Superior temporal gyrus (tissue), 1 donor: ENCODE measurements at regions not wholly inside any gene's neighbourhood (a gene's known extent, or its start where the extent isn't known, plus 50 kb on each side); places are given as distances from the start of the nearest gene placed in this dataset.
"Not testable (repeated sequence)": the region's sequence is repeated elsewhere in the genome, so short reads cannot be mapped to it uniquely, and the experiment has no call there.

Source experiments
- DNase-seq: peaks from one replicate; pipeline ENCODE4 v3.0.0-alpha.2; 2016; ENCODE audit errors: extremely low spot score

DNA sequence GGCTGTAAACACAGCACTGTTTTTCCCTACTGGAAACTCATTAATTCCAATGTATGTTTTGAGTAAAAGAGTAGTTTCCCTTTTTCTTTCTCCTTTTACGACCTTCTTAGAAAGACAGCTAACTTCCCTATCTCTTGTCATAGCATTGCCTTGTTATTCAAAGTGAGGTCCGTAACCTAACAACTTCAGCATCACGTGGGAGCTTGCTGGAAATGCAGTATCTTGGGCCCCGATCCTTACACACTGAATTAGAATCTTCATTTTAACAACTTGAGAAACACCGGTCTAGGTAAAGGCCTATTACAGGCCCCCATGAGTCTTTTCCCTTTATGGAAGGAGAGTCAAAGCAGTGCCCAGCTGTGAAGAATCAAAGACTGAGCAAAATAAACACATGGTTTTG is 230.7 kb upstream of the PRKD1 start:
- DNase-seq: no peak

DNA sequence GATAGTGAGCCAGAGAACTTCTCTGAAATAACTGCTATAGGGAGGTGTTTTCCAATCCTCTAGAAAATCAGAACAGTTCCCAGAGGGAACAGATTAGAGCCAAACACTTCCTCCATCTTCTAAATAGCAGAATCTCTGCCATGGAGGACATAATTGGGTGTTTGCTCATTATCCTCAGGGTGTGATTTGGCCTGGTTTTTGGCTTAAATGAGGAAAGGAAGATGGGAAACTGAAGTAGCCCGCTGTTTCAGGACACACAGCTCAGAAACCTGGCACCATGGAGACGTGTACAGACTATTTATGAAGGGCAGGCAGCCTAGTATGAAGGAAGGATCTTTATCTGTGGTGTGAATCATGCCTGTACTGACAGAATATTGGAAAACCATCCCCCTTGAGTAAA is 231.7 kb upstream of the PRKD1 start:
- peak; percentile 42 for DNase-seq

DNA sequence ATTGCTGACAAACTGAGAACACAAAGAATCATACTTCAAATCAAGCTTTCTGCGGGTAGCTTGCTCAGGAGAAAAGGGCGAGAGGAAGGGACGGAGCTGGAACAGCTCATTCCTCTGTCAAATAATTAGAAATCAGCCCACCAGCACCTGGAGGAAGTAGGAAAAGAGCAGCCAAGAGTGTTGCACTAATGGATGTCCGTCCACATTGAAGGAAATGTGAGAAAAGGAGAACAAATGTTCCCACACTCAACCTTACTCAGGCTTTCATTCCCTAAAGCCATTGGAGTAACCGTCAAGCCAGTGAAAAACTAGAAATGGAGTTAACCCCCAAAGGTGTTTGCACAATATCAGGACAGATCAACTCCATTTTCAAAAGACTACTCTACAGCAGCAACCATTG is 233.0 kb upstream of the PRKD1 start:
- no peak for DNase-seq

DNA sequence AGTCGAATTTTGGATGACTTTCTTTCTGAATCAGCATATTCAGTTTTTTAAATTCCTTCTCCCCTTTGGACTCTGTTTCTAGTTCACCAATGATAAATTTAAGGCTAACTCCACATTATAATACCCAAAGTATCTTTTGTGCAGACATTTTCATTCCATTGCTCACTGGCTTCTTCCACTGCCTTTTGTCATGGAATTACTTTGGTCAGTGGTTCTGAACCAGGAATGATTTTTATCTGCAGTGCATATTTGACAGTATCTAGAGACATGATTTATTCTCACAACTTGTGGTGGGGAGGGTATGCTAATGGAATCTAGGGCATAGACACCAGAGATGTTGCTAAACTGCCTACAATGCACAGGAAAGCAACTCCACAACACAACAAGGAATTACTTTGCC is 234.4 kb upstream of the PRKD1 start:
- DNase-seq: no peak

DNA sequence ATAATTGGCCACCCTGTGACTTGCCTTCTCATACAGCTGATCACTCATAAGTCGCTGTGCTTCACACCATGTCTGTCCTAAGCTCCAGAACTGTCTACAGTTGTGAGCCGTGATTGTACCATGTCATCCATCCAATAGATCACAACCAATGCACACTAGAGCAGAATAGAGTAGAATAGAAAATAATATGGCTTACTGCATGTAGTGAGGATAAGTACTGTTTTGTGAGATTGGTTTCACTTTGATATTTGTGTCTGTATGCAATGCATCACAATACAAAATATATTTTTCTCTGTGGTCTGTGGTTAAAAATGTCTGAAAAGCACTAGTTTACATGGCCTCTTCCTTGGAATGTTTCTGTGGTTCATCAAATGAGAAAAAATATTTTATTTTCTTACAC is 237.6 kb upstream of the PRKD1 start:
- DNase-seq: no peak

DNA sequence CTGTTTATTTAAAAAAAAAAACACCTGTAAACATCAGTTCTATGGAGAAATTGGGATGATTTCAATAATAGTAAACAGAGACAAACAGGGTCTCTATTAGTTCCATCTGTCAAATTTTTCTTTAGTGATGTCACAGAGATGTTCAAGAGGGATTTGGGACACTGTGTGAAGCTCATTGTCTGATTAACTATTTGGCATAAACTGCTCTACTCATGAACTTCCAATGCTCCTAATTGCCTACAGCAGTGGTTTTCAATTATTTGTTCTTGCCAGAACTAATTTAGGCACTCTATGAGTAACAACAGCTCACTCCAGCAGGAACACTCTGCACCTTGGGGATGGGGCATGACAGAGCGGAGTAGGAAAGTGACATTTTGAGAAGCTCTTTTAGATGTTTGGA is 250.1 kb upstream of the PRKD1 start:
- DNase-seq: no peak

DNA sequence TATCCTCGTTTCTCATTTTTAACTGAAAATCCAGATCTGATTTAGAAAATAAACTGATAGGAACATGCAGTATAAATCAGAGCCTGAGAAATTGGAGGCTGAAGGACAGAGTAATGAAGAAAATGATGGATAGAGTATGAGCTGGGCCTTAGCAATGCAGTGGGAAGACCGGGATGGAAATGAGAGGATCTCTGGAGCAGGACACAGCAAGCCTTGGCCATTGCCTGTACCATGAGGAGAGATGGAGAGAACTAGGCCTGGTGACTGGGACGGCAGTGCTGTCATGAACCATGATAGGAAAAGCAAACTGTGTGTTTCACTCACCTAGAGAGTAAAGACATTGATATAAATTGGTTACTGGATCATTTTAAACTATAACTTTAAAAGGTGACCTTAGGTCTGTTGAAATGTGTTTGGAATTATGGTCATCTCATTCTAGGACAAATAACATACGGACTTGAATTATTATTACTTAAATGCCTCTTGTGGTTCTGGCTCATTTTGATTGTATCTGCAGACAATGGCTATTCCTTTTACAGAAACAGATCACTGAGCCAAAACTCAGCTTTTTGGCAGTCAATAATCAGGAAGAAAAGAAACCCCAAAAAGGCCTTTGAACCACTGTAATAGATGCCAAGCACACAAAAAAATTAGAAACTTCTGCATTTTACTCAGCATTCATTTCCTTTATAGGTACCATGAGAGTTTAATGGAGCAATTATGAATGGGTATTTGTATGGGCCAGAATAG is 251.9 kb upstream of the PRKD1 start:
- no peak for DNase-seq

DNA sequence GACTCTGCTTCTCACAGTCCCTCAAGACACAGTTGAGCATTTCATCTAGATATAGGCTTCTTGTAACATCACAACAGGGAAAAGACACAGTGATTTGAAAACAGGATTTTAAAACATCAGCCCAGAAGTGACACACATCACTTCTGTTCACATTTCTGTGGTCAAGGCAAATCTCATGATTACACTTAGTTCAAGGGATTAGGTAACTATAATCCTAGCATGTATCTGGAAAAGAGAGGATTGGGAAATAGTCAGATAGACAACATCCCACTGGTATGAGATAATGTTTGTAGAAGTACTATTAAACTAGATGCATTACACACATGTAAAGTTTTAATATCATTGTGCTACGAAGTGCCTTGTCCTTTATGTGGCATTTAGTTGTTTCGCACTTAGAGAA is 252.6 kb upstream of the PRKD1 start:
- DNase-seq: no peak

DNA sequence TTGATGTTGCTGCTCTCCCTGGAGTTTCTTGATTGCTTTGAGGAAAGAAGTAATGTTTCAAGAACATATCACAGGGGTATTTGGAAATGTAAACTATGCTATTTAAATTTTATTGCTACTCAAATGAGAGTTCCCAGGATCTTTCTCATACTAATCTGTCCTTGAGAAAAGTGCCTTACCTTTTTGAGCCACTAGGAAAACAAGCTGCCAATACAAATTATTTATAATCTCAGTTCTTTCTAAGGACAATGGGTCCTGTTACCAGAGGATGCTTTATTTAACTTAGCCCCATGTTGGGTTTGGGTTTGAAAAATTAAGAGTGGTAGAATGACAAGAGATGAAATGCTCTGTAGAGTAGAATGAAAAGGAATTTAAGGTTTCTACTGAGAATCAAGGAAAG is 258.2 kb upstream of the PRKD1 start:
- no peak for DNase-seq

DNA sequence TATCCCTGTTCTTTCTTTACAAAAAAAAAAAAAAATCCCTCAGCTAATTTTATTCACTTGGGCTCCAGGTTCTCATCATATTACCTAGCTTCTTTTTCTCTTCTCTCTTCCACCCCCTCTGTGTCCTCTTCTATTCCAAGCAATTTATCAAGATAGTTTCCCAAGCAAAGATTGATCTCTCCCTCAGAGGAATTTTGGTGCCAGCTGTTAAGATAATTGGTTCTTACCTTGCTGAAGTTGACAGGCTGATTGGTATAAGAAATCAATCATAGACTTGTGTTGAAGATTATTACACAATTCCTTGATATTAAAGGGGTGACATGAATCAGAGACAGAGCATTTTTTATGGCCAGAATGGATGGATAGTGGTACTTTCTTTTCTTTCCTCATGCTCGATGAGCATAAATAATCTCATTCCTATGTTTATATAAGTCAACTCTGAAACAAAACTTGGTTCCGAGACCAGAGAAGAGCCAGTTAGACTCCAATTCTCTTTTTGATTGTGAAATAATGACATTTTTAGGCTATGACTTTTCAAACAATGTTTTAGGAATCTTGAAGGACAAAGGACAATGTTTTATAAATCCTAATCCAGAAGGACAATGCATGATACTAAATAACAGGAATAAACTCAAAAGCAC is 264.1 kb upstream of the PRKD1 start:
- no peak for DNase-seq

DNA sequence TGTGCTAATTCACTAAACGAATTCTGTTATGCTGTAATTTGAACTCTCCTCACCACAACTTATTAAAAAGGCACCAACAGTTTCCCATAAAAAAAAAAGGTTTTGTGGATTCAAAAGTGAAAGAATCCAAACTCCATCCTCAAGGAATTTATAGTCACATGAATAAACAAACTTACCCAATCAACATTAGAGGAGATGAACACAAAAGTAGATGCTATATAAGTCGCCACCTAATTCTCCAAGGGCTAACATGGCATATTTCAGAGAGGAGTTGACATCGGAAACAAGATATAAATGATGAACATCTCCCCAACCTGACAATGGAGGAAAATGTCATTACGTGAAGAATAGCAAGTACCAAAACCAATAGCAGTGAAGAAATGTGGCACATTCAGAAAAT is 265.5 kb upstream of the PRKD1 start:
- no peak for DNase-seq

DNA sequence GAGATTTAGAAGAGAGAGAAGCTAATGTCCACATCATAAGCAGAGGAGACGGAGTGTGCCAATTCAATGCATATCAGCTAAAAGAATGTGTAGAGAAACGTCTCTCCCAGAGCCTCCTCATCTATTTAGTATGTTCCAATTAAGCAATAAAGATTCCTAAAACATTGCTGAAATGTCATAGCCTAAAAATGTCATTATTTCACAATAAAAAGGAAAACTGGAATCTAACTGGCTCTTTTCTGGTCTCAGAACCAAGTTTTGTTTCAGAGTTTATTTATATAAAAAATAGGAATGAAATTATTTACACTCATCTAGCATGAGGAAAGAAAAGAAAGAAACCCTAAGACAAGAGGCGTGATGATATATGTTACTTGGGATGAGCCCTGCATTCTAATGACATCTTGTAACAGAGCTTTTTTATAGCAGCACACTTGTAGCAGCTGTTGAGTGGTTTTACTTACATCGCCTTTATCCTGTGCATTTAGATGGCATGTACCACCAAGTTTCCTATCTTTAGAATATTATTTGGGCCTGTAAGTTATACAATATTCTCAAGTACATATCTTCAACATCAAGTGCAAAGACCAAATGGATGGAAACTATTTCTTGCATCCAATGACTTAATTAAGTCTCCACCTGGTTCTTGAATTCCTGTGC is 266.3 kb upstream of the PRKD1 start:
- peak; percentile 42 for DNase-seq

DNA sequence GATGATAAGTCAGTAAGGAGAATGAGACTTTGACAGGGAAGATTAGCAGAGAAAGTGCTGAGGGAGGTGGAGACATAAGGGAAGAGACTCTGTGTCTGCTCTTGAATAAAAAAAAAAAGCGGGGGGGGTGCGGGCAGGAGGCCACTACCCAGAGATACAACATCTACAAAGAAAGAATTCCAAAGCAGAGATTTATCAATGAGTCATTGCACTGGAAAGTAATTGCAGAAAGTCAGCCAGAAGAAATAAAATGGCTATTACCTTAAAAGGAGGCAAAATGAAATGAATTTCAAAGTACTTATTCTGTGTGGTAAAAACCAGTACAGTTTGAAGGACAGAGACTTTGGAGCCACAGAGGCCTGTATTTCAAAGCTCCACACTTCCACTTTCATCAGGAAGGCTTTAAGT is 267.1 kb upstream of the PRKD1 start:
- no peak for DNase-seq

DNA sequence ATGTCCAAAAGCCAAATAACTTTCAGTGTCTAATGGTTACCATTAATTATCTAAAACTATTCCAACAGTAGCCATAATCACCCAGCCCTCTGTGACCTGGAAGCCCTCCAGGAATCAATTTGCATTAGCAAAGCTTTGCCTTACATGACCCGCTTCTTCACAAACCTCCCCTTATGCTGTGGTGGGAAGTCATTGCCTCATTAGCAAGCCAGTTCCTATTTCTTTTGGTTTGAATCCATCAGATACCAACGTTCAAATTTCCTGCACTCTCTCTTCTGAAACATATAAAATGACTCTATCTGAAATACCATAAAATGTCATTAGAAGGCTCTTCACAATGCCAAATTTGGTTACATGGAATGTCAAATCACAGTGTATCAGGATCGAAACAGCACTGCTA is 268.3 kb upstream of the PRKD1 start:
- DNase-seq: no peak

DNA sequence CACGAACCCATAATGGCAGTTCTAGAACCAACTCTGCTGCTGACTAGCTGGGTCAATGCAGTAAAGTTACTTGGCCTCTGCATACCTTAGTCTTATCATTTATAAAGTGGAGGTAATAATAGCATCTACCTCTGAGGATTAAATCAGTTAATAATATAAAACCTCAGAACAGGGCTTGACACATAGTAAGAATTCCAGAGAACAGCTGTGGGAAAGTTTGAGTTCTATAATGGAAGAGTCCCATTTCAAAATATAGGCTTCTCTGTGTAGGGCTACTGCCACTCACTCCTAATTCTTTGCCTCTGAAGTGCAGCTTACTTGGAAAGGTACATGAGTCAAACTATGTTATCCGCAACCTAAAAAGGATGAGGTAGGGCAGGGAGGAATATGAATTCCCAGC is 269.2 kb upstream of the PRKD1 start:
- DNase-seq: no peak

DNA sequence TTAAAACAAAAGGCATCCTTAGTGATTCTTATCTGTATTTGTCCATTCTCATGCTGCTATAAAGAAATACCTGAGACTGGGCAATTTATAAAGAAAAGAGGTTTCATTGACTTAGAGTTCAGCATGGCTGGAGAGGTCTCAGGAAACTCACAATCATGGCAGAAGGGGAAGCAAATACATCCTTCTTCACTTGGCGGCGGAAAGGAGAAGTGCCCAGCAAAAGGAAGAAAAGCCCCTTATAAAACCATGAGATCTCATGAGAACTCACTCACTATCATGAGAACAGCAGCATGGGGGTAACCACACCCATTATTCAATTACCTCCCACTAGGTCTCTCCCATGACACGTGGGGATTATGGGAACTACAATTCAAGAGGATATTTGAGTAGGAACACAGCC is 271.1 kb upstream of the PRKD1 start:
- DNase-seq: not testable (repeated sequence)

DNA sequence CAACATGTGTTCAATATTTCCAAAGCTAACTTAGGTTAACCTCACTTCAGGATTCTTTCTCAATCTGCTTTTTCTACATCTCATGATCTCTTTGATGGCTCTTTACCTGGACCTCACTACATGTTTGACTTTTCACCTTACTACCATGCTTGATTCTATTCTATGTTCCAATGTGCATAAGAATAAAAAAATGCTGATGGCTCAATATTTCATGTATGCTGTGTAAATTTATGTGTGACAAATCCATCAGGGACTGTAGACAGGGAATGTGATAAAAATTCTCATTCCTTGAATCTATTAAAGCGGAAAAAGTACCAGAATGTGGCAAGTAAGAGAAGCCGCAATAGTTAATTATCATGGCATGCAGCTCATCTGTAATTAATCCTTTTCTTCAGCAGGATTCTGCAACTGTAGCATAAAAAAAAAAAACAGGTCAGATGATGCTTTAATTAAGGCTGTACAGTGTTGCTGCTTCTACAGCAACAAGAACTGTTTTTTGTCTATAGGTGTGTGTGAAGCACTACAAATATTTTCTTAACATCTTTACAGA is 276.9 kb upstream of the PRKD1 start:
- DNase-seq: no peak

DNA sequence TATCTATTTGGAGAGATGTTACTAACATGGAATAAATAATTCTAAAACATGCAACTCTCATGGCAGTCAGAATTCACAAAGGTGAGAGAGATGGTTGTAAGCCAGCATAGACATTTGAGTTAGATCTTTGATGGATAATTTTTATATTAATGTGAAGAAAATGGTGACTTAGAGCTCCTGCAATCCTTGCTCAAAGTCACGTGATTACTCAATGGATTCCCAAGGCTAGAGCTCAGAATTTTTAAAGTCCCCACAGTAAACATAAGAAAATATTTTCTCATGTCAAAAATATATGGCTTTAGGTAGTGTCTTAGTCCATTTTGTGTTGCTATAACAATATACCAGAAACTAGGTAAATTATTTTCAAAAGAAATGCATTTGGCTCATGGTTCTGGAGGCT is 281.5 kb upstream of the PRKD1 start:
- no peak for DNase-seq

DNA sequence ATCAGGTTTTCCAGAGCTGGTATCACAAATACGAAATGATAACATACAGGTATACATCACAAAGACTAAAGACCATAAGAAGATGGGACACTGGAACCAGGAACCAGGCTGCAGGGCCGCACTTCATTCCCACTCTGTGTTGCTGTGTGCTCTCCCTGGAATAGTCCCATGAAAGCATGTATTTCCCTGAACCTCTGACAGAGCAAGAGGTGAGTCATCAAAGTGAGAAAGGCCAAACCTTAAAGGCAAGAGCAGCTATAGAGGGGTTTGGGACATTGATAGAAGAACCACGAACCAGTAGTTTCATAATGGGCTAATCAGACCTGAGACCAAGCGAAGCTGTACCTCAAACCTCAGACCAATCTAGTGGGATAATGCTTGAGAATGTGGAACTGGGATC is 283.0 kb upstream of the PRKD1 start:
- no peak for DNase-seq

DNA sequence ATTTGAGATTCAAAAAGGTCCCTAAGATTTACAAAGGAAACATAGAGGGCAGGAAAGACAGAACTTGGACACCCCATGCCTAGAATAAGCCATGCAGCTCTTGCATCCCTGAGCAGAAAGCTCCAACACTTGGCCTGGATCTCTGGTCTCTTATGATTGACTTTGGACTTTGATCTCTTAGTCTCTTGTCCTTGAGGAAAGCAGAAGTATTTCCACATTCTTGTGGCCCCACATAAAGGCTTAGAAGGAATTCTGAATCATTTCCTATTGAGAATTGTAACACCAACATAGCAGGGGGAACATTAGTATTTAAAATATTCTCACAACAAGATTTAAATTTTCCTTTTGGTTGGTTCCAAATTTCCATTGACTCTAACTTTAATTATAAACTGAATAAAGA is 283.7 kb upstream of the PRKD1 start:
- DNase-seq: no peak

DNA sequence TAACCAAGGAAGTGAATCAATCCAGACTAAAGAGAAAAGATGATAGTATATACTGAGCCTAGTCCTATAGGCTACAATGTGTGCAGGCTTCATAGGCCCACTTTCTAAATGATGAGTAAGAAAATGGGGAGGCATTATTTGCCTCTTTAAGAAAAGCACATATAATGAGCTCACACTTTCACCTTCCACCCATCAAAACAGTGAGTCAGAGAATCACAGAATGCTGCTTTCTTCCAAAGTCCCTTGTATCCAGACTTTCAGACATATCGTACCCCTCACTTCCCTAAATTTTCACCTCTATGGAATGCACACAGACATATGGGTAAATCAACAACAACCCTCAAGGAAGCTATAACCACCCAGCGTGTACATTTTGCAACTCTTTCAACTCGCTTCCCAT is 286.4 kb upstream of the PRKD1 start:
- no peak for DNase-seq

DNA sequence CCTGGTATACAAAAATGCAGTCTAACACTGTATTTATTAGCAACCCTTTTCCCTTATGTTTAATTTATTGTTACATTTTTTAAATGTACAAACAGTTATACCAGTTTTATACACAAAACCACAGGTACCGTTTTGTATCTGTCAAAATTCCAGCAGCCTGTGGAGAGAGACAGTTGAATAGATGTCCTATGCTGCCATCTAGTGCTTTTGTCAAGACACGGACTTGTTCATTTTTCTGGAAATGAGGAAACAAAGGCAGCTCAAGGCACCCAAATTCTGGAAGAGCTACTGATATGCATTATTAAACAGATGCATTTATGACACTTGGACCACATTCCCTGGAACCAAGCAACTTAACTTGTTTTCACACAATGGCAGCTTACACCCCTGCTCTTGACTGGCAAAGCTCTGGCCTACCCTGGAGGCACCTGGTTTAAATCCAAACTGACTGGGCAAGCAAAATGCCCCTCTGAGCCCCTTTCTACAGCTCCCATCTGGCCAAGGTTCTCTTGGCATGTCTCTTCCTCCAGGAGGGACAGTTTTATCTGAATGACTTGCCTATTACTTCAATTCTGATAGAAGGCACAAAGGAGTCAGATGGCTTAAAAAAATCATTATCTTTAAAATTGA is 286.9 kb upstream of the PRKD1 start:
- peak; percentile 88 for DNase-seq

DNA sequence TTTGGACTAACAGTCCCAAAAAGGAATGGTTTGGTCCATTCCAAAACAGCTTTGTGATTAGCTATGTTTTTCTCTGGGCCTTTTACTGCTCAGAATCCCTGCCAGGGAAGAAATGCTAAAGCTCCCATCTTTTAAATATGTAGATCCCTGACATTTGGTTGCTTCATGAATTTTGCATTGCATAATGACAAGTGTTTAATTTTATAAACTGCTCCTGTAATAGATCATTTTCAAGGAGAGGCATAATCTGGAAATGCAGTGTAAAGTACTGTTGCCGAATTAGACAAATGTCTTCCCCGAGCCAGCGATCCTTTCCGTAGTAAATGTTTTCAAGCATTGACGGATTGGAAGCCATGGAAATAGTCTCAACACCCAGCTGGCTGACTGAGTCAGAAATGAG is 291.3 kb upstream of the PRKD1 start:
- DNase-seq: no peak
